ENCODE measurements at regions not wholly inside any gene's neighbourhood (a gene's known extent, or its start where the extent isn't known, plus 50 kb on each side); places are given as distances from the start of the nearest gene placed in this dataset.

DNA sequence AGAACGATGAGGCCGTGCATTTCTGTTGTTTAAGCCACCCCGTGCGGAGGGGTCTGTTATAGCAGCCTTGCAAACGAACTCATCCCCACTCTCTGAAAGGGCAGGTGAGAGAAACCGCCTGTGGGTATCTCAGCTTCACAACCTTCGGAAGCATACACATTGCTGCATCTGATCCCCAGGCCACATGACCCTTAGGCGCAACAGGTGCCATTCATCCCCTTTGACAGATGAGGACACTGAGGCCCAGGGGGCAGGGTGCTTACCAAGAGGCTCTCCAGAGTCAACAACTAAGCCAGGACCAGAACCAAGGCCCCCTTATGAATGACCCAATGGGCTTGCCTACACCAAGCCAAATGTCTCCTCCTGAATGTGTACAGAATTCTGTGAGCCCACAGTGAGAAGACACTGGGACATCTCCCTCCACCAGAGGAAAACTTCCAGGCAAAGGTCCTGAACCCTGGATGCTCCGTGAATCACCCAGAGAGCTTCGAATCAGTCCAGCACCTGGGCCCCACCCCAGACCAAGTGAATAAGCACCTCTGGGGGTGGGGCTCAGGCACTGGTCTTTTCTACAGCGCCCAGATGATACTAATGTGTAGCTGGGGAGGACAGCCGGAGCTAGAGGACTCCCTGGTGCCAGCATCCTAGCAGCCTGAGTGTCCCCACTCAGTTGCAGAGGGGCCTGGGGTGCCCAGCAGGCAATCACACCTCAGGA, 83.2 kb downstream of the BUD13 start:
- no peak overlapping the region for H3K4me3 ChIP-seq (ENCODE audit: low read depth, low read length)
- DNase-seq (ENCODE audit: low read depth), result no peak
- TF ChIP-seq CTCF (IDR thresholded peaks at IDR 0.05; ENCODE audit: insufficient read depth, low read depth, low read length), result no peak

DNA sequence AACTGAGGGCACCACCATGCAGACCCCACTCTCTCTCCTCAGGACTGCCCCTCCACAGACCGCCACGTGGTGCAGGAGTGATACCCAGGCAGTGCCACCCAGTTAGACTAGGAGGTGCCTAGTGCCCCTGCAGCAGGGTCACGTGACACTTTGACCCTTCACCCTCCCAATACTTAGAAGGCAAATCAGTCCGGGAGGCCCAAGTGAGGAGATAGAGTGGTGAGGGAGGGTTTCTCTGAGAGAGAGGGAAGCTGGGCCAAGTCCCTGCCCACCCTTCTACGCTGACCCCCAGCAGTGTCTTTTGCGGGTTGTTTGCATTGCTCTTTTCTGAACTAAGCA, 84.6 kb downstream of the BUD13 start:
- no peak for TF ChIP-seq CTCF (IDR thresholded peaks at IDR 0.05; ENCODE audit: insufficient read depth, low read depth, low read length)
- no peak overlapping the region for H3K4me3 ChIP-seq (ENCODE audit: low read depth, low read length)
- DNase-seq (ENCODE audit: low read depth), result no peak

GRCh38 chr11:116687458-116688201, 85.2 kb downstream of the BUD13 start:
- TF ChIP-seq CTCF (IDR thresholded peaks at IDR 0.05; ENCODE audit: insufficient read depth, low read depth, low read length), result no peak
- no peak for DNase-seq (ENCODE audit: low read depth)
- H3K4me3 ChIP-seq (ENCODE audit: low read depth, low read length), result no peak overlapping the region

GRCh38 chr11:116686866-116687265, 85.9 kb downstream of the BUD13 start:
- no peak for DNase-seq (ENCODE audit: low read depth)
- TF ChIP-seq CTCF (IDR thresholded peaks at IDR 0.05; ENCODE audit: insufficient read depth, low read depth, low read length), result no peak
- H3K4me3 ChIP-seq (ENCODE audit: low read depth, low read length), result no peak overlapping the region

- H3K4me3 ChIP-seq (ENCODE audit: low read depth, low read length), result no peak overlapping the region
- no peak for DNase-seq (ENCODE audit: low read depth)
- TF ChIP-seq CTCF (IDR thresholded peaks at IDR 0.05; ENCODE audit: insufficient read depth, low read depth, low read length), result no peak
Observed at GRCh38 chr11:116683982-116684381, 88.8 kb downstream of the BUD13 start.

DNA sequence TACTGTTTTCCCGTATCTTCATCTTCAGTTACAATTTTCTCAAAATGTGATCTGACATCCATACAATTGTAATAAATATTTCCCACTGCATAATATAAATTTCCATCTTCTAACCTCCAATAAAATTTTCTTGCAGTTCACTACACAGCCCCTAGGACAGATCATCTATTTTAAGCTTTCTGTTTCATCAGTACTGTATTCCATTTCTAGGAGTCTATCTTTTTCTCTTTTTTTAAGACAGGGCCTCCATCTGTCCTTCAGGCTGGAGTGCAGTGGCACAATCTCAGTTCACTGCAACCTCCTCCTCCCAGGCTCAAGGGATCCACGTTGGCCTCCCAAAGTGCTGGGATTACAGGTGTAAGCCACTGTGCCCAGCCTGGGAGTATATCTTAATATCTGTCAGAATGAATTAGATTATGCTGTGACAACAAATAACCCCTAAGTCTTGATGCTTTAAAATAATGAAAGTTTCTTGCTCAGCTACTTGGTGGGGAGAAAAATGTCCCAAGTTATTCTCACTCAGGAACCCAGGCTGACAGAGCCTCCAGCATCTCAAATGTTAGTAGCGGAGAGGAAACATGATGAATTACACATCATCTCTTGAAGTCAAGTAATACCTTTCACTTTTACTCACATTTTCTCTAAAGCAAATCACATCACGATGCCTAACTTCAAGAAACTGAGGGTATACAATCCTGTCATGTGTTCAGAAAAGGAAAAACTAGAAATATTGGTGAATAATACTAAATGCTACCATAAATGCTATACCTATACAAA, 92.2 kb downstream of the BUD13 start:
- no peak overlapping the region for H3K4me3 ChIP-seq (ENCODE audit: low read depth, low read length)
- no peak for DNase-seq (ENCODE audit: low read depth)
- TF ChIP-seq CTCF (IDR thresholded peaks at IDR 0.05; ENCODE audit: insufficient read depth, low read depth, low read length), result no peak
